CD14-positive monocyte (primary cell): ENCODE measurements at regions not wholly inside any gene's neighbourhood (a gene's known extent, or its start where the extent isn't known, plus 50 kb on each side); places are given as distances from the start of the nearest gene placed in this dataset.

Experiments used
- DNase-seq, 3 donors: peaks; one replicate each; pipeline ENCODE4 v3.0.0-alpha.2; 2011 to 2022
- H2AFZ ChIP-seq: 2 replicates; pipeline ENCODE4 v1.6.0; 2012; ENCODE audit warnings: mild to moderate bottlenecking, low read depth, low read length, inconsistent platforms; ENCODE audit not compliant: insufficient read depth, poor library complexity, severe bottlenecking
- H3K27ac ChIP-seq, 2 donors: 1 replicate in 1 of 2; 2 replicates in 1 of 2; pipeline ENCODE4 v1.5.1; 2012 to 2013; ENCODE audit warnings: low read length in 2 of 2, control low read depth in 1 of 2, inconsistent platforms in 1 of 2, low read depth in 1 of 2, mild to moderate bottlenecking in 1 of 2
- H3K27me3 ChIP-seq, 2 donors: one replicate each; pipeline versions ENCODE4 v1.6.0 to v1.6.1; 2011 to 2013; ENCODE audit warnings: low read length in 2 of 2; ENCODE audit not compliant: control insufficient read depth in 2 of 2, insufficient read depth in 2 of 2
- H3K36me3 ChIP-seq, 2 donors: replicated peaks in 1 of 2; 1 replicate in 1 of 2; 2 replicates in 1 of 2; pipeline versions ENCODE4 v1.5.1 to v1.6.1; 2012 to 2013; ENCODE audit warnings: low read length in 2 of 2, control low read depth in 1 of 2, inconsistent platforms in 1 of 2, mild to moderate bottlenecking in 1 of 2; ENCODE audit not compliant: insufficient read depth in 2 of 2, control insufficient read depth in 1 of 2
- H3K4me1 ChIP-seq, 2 donors: 1 replicate in 1 of 2; 2 replicates in 1 of 2; pipeline versions ENCODE4 v1.5.1 to v1.6.1; 2012 to 2013; ENCODE audit warnings: low read length in 2 of 2, control low read depth in 1 of 2, inconsistent platforms in 1 of 2, mild to moderate bottlenecking in 1 of 2, moderate library complexity in 1 of 2; ENCODE audit not compliant: insufficient read depth in 2 of 2, control insufficient read depth in 1 of 2
- H3K4me2 ChIP-seq: replicated peaks from 2 replicates; pipeline ENCODE3; 2012; ENCODE audit warnings: low read length, moderate library complexity, mild to moderate bottlenecking; ENCODE audit not compliant: poor library complexity, severe bottlenecking; ENCODE audit errors: extremely low read depth
- H3K4me3 ChIP-seq, 3 experiments: fragments of 200-600 bp in 1 of 3; sonication (generic) in 1 of 3; replicated peaks in 1 of 3; 1 replicate in 2 of 3; 2 replicates in 1 of 3; pipeline ENCODE4 v1.5.1; 2011 to 2013; ENCODE audit warnings: low read length in 3 of 3, mild to moderate bottlenecking in 3 of 3, control low read depth in 2 of 3, low read depth in 2 of 3, inconsistent platforms in 1 of 3, moderate library complexity in 1 of 3
- H3K79me2 ChIP-seq: 2 replicates; pipeline ENCODE4 v1.6.0; 2012; ENCODE audit warnings: mild to moderate bottlenecking, control low read depth, inconsistent platforms, low read length, moderate library complexity; ENCODE audit not compliant: insufficient read depth
- H3K9ac ChIP-seq: 2 replicates; pipeline ENCODE4 v1.6.0; 2017; ENCODE audit warnings: low read length, mild to moderate bottlenecking; ENCODE audit not compliant: insufficient read depth, poor library complexity, severe bottlenecking
- H3K9me3 ChIP-seq, 2 donors: replicated peaks in 1 of 2; 1 replicate in 1 of 2; 2 replicates in 1 of 2; pipeline versions ENCODE4 v1.5.1 to v1.6.1; 2012 to 2013; ENCODE audit warnings: low read length in 2 of 2, control low read depth in 1 of 2; ENCODE audit not compliant: control insufficient read depth in 1 of 2, insufficient read depth in 1 of 2
- H4K20me1 ChIP-seq: 2 replicates; pipeline ENCODE4 v1.6.0; 2012; ENCODE audit warnings: mild to moderate bottlenecking, low read length, control low read depth, moderate library complexity; ENCODE audit not compliant: insufficient read depth
- H3K27ac Mint-ChIP-seq, 7 donors: one replicate each; pipeline ENCODE4 v1.8.0; 2020; ENCODE audit warnings: mild to moderate bottlenecking in 7 of 7, mixed read lengths in 7 of 7, moderate library complexity in 6 of 7, inconsistent platforms in 2 of 7
- H3K27me3 Mint-ChIP-seq, 3 donors: one replicate each; pipeline ENCODE4 v1.8.0; 2021 to 2022; ENCODE audit warnings: low read depth in 3 of 3, mild to moderate bottlenecking in 3 of 3, mixed read lengths in 3 of 3, moderate library complexity in 3 of 3, inconsistent platforms in 1 of 3
- H3K36me3 Mint-ChIP-seq, 2 donors: one replicate each; pipeline ENCODE4 v1.8.0; 2020; ENCODE audit warnings: mixed read lengths in 2 of 2, inconsistent platforms in 1 of 2, mild to moderate bottlenecking in 1 of 2
- H3K4me1 Mint-ChIP-seq: one replicate; pipeline ENCODE4 v1.8.0; 2020; ENCODE audit warnings: mild to moderate bottlenecking, mixed read lengths
- H3K4me3 Mint-ChIP-seq, 2 donors: one replicate each; pipeline ENCODE4 v1.8.0; 2020; ENCODE audit warnings: mild to moderate bottlenecking in 2 of 2, mixed read lengths in 2 of 2, moderate library complexity in 1 of 2
- H3K9me3 Mint-ChIP-seq, 7 donors: one replicate each; pipeline ENCODE4 v1.8.0; 2020 to 2022; ENCODE audit warnings: mixed read lengths in 7 of 7, mild to moderate bottlenecking in 6 of 7, moderate library complexity in 6 of 7, inconsistent platforms in 2 of 7
- CTCF ChIP-seq: fragments of 200-600 bp; IDR thresholded peaks from one replicate; pipeline ENCODE4 v1.8.0; 2022; ENCODE audit warnings: antibody characterized with exemption, mild to moderate bottlenecking
- WGBS: methylation state at CpG from one replicate; pipeline ENCODE4 v1.1.5; 2013; ENCODE audit warnings: missing lambda C conversion rate; ENCODE audit not compliant: insufficient coverage; 5-methylcytosine and 5-hydroxymethylcytosine counted together
- intact Hi-C, 2 donors: fragments of 100-400 bp; cut with micrococcal nuclease; formaldehyde crosslinking; loops; one replicate each; pipeline versions ENCODE4 v1.15.0 to v1.15.1; 2023

- Histone ChIP-seq H3K9ac (no peak overlapping the region), H3K79me2 (no peaks in the 10 kb centered on the region), H4K20me1 (no peaks in the 10 kb centered on the region), H3K27me3 (no peaks in the 10 kb centered on the region), H3K4me3 (no peak overlapping the region), H3K27ac (no peak overlapping the region), H2AFZ (no peak overlapping the region), H3K4me2 (no peak overlapping the region), H3K4me1 (no peaks in the 10 kb centered on the region), H3K9me3 (peaks cover 0 to 11% of the 10 kb centered on the region in 2 donors), H3K36me3 (no peaks in the 10 kb centered on the region)
- no peak for DNase-seq
- Mint-ChIP-seq H3K27ac (no peak overlapping the region), H3K9me3 (peaks cover 0 to 20% (median 7%) of the 10 kb centered on the region in 7 donors), H3K36me3 (no peaks in the 10 kb centered on the region), H3K27me3 (peaks cover 0 to 3% (median 0%) of the 10 kb centered on the region in 3 donors), H3K4me3 (no peak overlapping the region), H3K4me1 (no peaks in the 10 kb centered on the region)
- WGBS = 68% methylated on average over 2 of the region's 3 CpGs
- no peak for TF ChIP-seq CTCF
- intact Hi-C loops = no loop called here
These were observed 180.7 kb downstream of the RAD51AP2 start for GRCh38 chr2:17337507-17337906.

DNA sequence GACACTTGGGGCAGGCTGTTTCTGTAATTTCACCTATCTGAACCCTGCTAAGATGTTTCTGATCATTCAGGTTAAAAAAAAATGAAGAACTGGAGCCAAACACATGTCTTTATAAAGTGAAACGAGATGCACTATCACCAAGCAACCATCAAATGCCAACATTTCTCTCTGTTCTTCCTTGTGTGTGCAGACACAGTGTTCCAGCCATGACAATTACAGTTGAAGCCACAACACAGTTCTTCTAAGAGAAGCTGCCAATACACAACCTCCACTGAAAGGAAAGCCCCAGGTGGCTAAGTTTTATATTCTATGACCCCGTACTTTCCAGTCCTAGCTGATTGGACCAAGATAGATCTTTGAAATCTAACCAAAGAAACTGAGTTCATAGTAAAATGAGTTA is 181.8 kb downstream of the RAD51AP2 start:
- Mint-ChIP-seq H3K27me3 (peaks cover 0 to 3% (median 0%) of the 10 kb centered on the region in 3 donors), H3K9me3 (peaks cover 0 to 15% (median 5%) of the 10 kb centered on the region in 7 donors), H3K36me3 (no peaks in the 10 kb centered on the region), H3K4me3 (no peak overlapping the region), H3K27ac (no peak overlapping the region), H3K4me1 (no peaks in the 10 kb centered on the region)
- WGBS = 75% methylated on average over 1 of the region's 2 CpGs
- Histone ChIP-seq H3K9me3 (peaks cover 0 to 11% of the 10 kb centered on the region in 2 donors), H3K4me2 (no peak overlapping the region), H2AFZ (no peak overlapping the region), H3K27ac (no peak overlapping the region), H3K36me3 (no peaks in the 10 kb centered on the region), H3K4me3 (no peak overlapping the region), H3K4me1 (no peaks in the 10 kb centered on the region), H3K79me2 (no peaks in the 10 kb centered on the region), H4K20me1 (no peaks in the 10 kb centered on the region), H3K27me3 (no peaks in the 10 kb centered on the region), H3K9ac (no peak overlapping the region)
- no peak for TF ChIP-seq CTCF
- intact Hi-C loops = no loop called here
- DNase-seq = no peak
